Upper lobe of left lung (tissue), 4 donors: ENCODE measurements at regions not wholly inside any gene's neighbourhood (a gene's known extent, or its start where the extent isn't known, plus 50 kb on each side); places are given as distances from the start of the nearest gene placed in this dataset.

ENCODE experiments used
- POLR2A ChIP-seq, 4 donors: fragments of 450-650 bp; IDR thresholded peaks; one replicate each; pipeline ENCODE4 v1.5.1; 2016 to 2017; ENCODE audit warnings: antibody characterized with exemption in 4 of 4, mild to moderate bottlenecking in 2 of 4
- POLR2AphosphoS5 ChIP-seq, 2 donors: sonication (generic); formaldehyde crosslinking; IDR thresholded peaks; one replicate each; pipeline ENCODE4 v1.5.1; 2017; ENCODE audit warnings: antibody characterized with exemption in 2 of 2

DNA sequence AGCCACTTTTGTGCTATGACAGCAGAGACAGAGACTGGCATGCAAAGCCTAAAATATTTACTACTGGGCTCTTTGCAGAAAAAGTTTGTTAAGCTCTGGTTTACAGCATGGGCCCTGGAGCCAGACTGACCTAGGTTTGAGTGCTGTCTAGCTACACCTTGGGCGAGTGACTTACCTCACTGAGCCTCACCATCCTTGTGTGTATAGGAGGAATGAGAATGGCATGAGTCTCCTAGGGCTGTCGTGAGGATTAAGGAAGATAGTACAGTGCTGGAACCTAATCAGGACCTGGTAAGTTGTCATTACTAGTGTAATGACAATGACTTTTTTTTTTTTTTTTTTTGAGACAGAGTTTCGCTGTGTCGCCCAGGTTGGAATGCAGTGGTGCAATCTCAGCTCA, 65.2 kb downstream of the MSX2 start:
- TF ChIP-seq POLR2A (IDR thresholded peaks at IDR 0.05): no peak
- no peak for TF ChIP-seq POLR2AphosphoS5 (IDR thresholded peaks at IDR 0.05)
